ENCODE measurements at regions not wholly inside any gene's neighbourhood (a gene's known extent, or its start where the extent isn't known, plus 50 kb on each side); places are given as distances from the start of the nearest gene placed in this dataset.

DNA sequence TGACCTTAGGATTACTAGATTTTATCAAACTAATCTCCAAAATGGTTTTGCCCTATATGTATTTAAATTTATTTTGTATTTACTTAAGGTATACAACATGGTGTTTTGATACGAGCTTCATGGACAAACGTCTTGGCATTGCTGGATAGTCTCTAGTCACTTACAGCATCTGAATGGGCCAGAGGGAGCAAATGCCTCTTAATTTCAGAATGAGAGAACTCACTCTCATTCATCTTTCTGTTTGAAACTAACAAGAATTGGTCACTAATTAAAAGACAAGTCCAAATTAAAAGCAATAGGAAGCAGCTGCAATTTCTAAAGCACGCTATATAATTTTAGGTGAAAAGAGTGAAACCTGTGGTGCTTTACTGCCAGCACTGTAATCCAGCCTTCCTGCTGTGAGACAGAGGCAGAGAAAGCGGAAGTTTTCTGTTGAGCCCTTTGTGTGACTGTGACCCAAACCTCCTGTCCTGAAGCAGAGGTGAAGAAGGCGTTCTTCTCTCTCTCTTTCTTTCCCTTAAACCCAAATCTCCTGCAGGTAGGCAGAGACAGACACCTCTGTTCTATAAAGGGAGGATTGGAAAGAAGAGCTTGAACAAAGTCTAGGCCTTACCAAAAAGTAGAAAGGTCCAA, 184.6 kb upstream of the NAV3 start:
- no peaks in the 10 kb centered on the region for H3K27me3 ChIP-seq (replicated peaks; ENCODE audit: control insufficient read depth, insufficient read depth, low read length)
- no peak for TF ChIP-seq CTCF (IDR thresholded peaks at IDR 0.05; ENCODE audit: insufficient read depth, low read length, poor library complexity, severe bottlenecking)
- no peak for DNase-seq (ENCODE audit: extremely low read depth, insufficient read length)

GRCh38 chr12:77644915-77645605, 185.6 kb upstream of the NAV3 start:
- no peak for TF ChIP-seq CTCF (IDR thresholded peaks at IDR 0.05; ENCODE audit: insufficient read depth, low read length, poor library complexity, severe bottlenecking)
- no peak for DNase-seq (ENCODE audit: extremely low read depth, insufficient read length)
- Histone ChIP-seq H3K27me3 (replicated peaks; ENCODE audit: control insufficient read depth, insufficient read depth, low read length) (no peaks in the 10 kb centered on the region), H3K36me3 (ENCODE audit: control insufficient read depth, insufficient read depth, low read length) (no peaks in the 10 kb centered on the region), H3K4me3 (replicated peaks; ENCODE audit: low read depth, low read length) (no peak overlapping the region)

More for the DNA sequence above, 184.6 kb upstream of the NAV3 start:
- Histone ChIP-seq H3K36me3 (ENCODE audit: control insufficient read depth, insufficient read depth, low read length) (no peaks in the 10 kb centered on the region), H3K4me3 (replicated peaks; ENCODE audit: low read depth, low read length) (no peak overlapping the region)

DNA sequence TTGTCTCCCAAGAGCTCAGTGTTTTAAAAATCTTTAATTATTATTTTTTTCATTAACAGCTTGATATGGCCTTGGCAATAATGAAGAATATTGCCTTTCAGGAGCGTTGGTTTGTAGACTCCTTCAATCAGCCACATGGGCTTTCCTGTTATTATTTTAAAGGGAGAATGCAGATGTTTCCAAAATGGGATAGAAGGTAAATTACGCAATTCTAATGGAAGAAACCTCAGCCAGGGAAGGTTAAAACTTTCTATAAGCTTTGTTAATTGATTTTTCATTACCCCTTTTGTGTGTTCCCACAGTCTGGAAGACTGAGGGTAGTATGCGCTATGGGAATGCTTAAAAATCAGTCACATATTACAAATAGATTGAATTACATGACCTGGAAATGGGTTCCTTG, 188.4 kb upstream of the NAV3 start:
- no peak overlapping the region for H3K4me3 ChIP-seq (replicated peaks; ENCODE audit: low read depth, low read length)
- no peak for TF ChIP-seq CTCF (IDR thresholded peaks at IDR 0.05; ENCODE audit: insufficient read depth, low read length, poor library complexity, severe bottlenecking)
- H3K36me3 ChIP-seq (ENCODE audit: control insufficient read depth, insufficient read depth, low read length) = no peaks in the 10 kb centered on the region
- DNase-seq (ENCODE audit: extremely low read depth, insufficient read length) = no peak
- H3K27me3 ChIP-seq (replicated peaks; ENCODE audit: control insufficient read depth, insufficient read depth, low read length) = no peaks in the 10 kb centered on the region

- H3K36me3 ChIP-seq (ENCODE audit: control insufficient read depth, insufficient read depth, low read length) = no peaks in the 10 kb centered on the region
- no peak for TF ChIP-seq CTCF (IDR thresholded peaks at IDR 0.05; ENCODE audit: insufficient read depth, low read length, poor library complexity, severe bottlenecking)
- no peak overlapping the region for H3K4me3 ChIP-seq (replicated peaks; ENCODE audit: low read depth, low read length)
- no peak for DNase-seq (ENCODE audit: extremely low read depth, insufficient read length)
- H3K27me3 ChIP-seq (replicated peaks; ENCODE audit: control insufficient read depth, insufficient read depth, low read length) = no peaks in the 10 kb centered on the region
Measured at GRCh38 chr12:77640356-77640755, 190.3 kb upstream of the NAV3 start.

- no peak for TF ChIP-seq CTCF (IDR thresholded peaks at IDR 0.05; ENCODE audit: insufficient read depth, low read length, poor library complexity, severe bottlenecking)
- no peaks in the 10 kb centered on the region for H3K36me3 ChIP-seq (ENCODE audit: control insufficient read depth, insufficient read depth, low read length)
- no peak for DNase-seq (ENCODE audit: extremely low read depth, insufficient read length)
- H3K4me3 ChIP-seq (replicated peaks; ENCODE audit: low read depth, low read length) = no peak overlapping the region
- no peaks in the 10 kb centered on the region for H3K27me3 ChIP-seq (replicated peaks; ENCODE audit: control insufficient read depth, insufficient read depth, low read length)
Measured at GRCh38 chr12:77630790-77631445, 199.8 kb upstream of the NAV3 start.
